ENCODE measurements at regions not wholly inside any gene's neighbourhood (a gene's known extent, or its start where the extent isn't known, plus 50 kb on each side); places are given as distances from the start of the nearest gene placed in this dataset.

- H3K4me1 ChIP-seq (ENCODE audit: control insufficient read depth in 4 of 4, insufficient read depth in 4 of 4, low read length in 3 of 4): no peaks in the 10 kb centered on the region
- H3K27ac ChIP-seq (ENCODE audit: low read depth in 1 of 2, low read length in 2 of 2): no peak overlapping the region
- no peaks in the 10 kb centered on the region for H3K27me3 ChIP-seq (ENCODE audit: control insufficient read depth in 4 of 4, insufficient read depth in 4 of 4, low read length in 3 of 4)
- no peak overlapping the region for H3K4me3 ChIP-seq (ENCODE audit: low read depth in 1 of 3, low read length in 3 of 3)
- no peaks in the 10 kb centered on the region for H3K36me3 ChIP-seq (ENCODE audit: control insufficient read depth in 4 of 4, insufficient read depth in 3 of 4, low read depth in 1 of 4, low read length in 3 of 4)
- no peaks in the 10 kb centered on the region for H3K9me3 ChIP-seq (ENCODE audit: control insufficient read depth in 4 of 4, low read length in 3 of 4)
- TF ChIP-seq YY1 (IDR thresholded peaks at IDR 0.05) (no peak), RXRA (IDR thresholded peaks at IDR 0.05) (no peak), TAF1 (conservative IDR thresholded peaks at IDR 0.05) (no peak), ZBTB33 (IDR thresholded peaks at IDR 0.05) (no peak), REST (IDR thresholded peaks at IDR 0.05) (no peak), SP1 (IDR thresholded peaks at IDR 0.05) (no peak), HNF4G (IDR thresholded peaks at IDR 0.05) (no peak), EGR1 (IDR thresholded peaks at IDR 0.05; ENCODE audit: low read depth in 2 of 2) (no peak), HNF4A (conservative IDR thresholded peaks at IDR 0.05) (no peak), CTCF (IDR thresholded peaks at IDR 0.05; ENCODE audit: low read depth, low read length, missing input control) (no peak), JUND (IDR thresholded peaks at IDR 0.05) (no peak), NR2F2 (IDR thresholded peaks at IDR 0.05) (no peak), MAX (IDR thresholded peaks at IDR 0.05) (no peak), FOXA2 (IDR thresholded peaks at IDR 0.05) (no peak), FOXA1 (IDR thresholded peaks at IDR 0.05) (no peak), ATF3 (IDR thresholded peaks at IDR 0.05) (no peak), GABPA (IDR thresholded peaks at IDR 0.05 in 1 of 2, conservative IDR thresholded peaks at IDR 0.05 in 1 of 2) (no peak), RAD21 (IDR thresholded peaks at IDR 0.05) (no peak)
- no peak overlapping the region for H3K9ac ChIP-seq (ENCODE audit: low read depth in 1 of 2, low read length in 2 of 2)
- 72% methylated on average over 2 of the region's 2 CpGs for WGBS
- no peak for DNase-seq (ENCODE audit: low spot score)
Measured at GRCh38 chr9:13332571-13332970, 53.1 kb upstream of the MPDZ start.
